ENCODE measurements at regions not wholly inside any gene's neighbourhood (a gene's known extent, or its start where the extent isn't known, plus 50 kb on each side); places are given as distances from the start of the nearest gene placed in this dataset.

- no peaks in the 10 kb centered on the region for H3K36me3 Mint-ChIP-seq (ENCODE audit: low read depth)
- H3K27me3 Mint-ChIP-seq: peaks cover 21% of the 10 kb centered on the region
- peaks cover 16% of the 10 kb centered on the region for H3K4me1 Mint-ChIP-seq (ENCODE audit: low read depth)
- no peak overlapping the region for H3K4me3 Mint-ChIP-seq
- no peaks in the 10 kb centered on the region for H3K9me3 Mint-ChIP-seq
- H3K27ac Mint-ChIP-seq: no peak overlapping the region
Measured at GRCh38 chr3:159860269-159861116, 128.1 kb upstream of the IL12A start.

DNA sequence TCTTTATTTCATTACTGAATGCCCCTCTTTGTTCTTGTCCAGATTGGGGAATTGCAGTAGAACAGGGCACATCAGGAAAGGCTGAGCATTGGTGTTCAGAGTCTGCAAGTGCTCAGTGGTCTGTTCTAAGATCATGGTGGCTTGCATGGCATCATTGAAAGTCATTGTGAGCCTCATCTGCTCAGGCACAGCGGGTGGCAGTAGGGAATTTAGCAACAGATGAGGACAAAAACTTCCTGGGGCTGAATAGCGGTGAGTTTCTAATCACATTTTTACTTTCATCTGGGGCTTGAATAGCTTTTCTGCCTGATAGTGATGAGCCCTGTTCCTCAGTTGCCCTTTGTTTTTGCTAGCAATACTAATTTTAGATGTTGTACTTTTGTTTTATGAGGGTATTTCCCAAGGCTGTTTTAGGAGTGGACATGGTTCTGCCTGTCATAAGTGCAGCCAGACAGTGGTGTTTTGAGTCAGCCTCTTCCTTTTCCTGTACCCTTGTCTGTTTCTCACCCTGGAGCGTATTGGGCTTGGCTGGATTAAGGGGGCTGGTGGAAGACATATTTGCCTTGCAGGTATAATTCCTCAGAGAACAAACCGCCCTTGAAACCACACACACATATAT is 127.2 kb upstream of the IL12A start:
- no peak overlapping the region for H3K27ac Mint-ChIP-seq
- H3K27me3 Mint-ChIP-seq: peaks cover 13% of the 10 kb centered on the region
- H3K4me3 Mint-ChIP-seq: no peak overlapping the region
- H3K36me3 Mint-ChIP-seq (ENCODE audit: low read depth): no peaks in the 10 kb centered on the region
- no peaks in the 10 kb centered on the region for H3K9me3 Mint-ChIP-seq
- H3K4me1 Mint-ChIP-seq (ENCODE audit: low read depth): peaks cover 14% of the 10 kb centered on the region

GRCh38 chr3:159865041-159865579 is 123.5 kb upstream of the IL12A start:
- Mint-ChIP-seq H3K9me3 (no peaks in the 10 kb centered on the region), H3K4me1 (ENCODE audit: low read depth) (peaks cover 8% of the 10 kb centered on the region), H3K4me3 (no peak overlapping the region), H3K27ac (no peak overlapping the region), H3K27me3 (peaks cover 4% of the 10 kb centered on the region), H3K36me3 (ENCODE audit: low read depth) (no peaks in the 10 kb centered on the region)

DNA sequence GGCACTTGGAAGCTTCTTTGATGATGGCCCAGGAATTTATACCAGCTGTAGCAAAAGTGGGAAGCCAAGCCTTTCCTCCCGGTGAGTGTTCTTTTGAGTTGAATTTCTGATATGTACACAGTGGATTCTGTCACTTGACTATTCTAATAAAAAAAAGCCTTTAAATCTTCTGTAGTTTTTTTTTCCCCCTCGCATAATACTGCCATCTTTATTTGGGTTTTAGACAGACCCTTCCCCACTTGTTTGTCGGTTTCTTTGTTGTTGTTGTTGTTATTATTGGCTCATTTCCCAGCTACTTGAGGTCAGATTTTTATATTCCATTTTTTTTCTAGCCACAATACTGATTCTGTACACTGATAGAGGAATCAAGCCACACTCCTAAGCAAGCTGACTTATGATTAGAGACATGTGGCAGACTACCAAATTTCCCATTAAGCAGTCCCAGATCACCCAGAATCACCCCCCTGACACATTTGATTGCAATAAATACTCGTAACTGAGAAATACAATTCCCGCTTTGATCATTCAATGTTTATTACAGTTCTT is 122.4 kb upstream of the IL12A start:
- Mint-ChIP-seq H3K36me3 (ENCODE audit: low read depth) (no peaks in the 10 kb centered on the region), H3K27ac (no peak overlapping the region), H3K4me3 (no peak overlapping the region), H3K4me1 (ENCODE audit: low read depth) (peaks cover 5% of the 10 kb centered on the region), H3K9me3 (no peaks in the 10 kb centered on the region), H3K27me3 (no peaks in the 10 kb centered on the region)

GRCh38 chr3:159867372-159867771 is 121.3 kb upstream of the IL12A start:
- no peaks in the 10 kb centered on the region for H3K9me3 Mint-ChIP-seq
- no peak overlapping the region for H3K27ac Mint-ChIP-seq
- peaks cover 3% of the 10 kb centered on the region for H3K27me3 Mint-ChIP-seq
- H3K4me1 Mint-ChIP-seq (ENCODE audit: low read depth): no peaks in the 10 kb centered on the region
- H3K4me3 Mint-ChIP-seq: no peak overlapping the region
- no peaks in the 10 kb centered on the region for H3K36me3 Mint-ChIP-seq (ENCODE audit: low read depth)

GRCh38 chr3:159870723-159871122 is 117.9 kb upstream of the IL12A start:
- Mint-ChIP-seq H3K36me3 (ENCODE audit: low read depth) (no peaks in the 10 kb centered on the region), H3K4me1 (ENCODE audit: low read depth) (no peaks in the 10 kb centered on the region), H3K27me3 (peaks cover 4% of the 10 kb centered on the region), H3K9me3 (no peaks in the 10 kb centered on the region), H3K27ac (no peak overlapping the region), H3K4me3 (no peak overlapping the region)

GRCh38 chr3:159872374-159873109 is 116.1 kb upstream of the IL12A start:
- Mint-ChIP-seq H3K27ac (no peak overlapping the region), H3K36me3 (ENCODE audit: low read depth) (no peaks in the 10 kb centered on the region), H3K4me1 (ENCODE audit: low read depth) (no peaks in the 10 kb centered on the region), H3K9me3 (no peaks in the 10 kb centered on the region), H3K4me3 (no peak overlapping the region), H3K27me3 (peaks cover 7% of the 10 kb centered on the region)

GRCh38 chr3:159875116-159875515 is 113.5 kb upstream of the IL12A start:
- Mint-ChIP-seq H3K36me3 (ENCODE audit: low read depth) (no peaks in the 10 kb centered on the region), H3K4me1 (ENCODE audit: low read depth) (no peaks in the 10 kb centered on the region), H3K27me3 (peaks cover 7% of the 10 kb centered on the region), H3K9me3 (no peaks in the 10 kb centered on the region), H3K4me3 (no peak overlapping the region), H3K27ac (no peak overlapping the region)

DNA sequence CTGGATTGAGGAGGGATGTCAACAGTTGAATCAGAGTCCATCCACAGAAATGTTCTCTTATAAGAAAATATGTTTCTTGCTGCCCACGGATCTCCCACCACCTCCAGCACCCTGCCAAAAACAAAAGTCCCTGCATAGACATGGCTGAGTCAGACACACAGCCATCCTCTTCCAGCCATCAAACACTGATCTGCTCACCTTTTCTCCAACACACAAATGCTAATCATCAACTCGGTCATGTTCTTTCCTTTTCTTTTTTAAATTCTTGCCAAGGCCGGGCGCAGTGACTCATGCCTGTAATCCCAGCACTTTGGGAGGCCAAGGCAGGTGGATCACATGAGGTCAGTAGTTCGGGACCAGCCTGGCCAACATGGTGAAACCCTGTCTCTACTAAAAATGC is 110.7 kb upstream of the IL12A start:
- peaks cover 3% of the 10 kb centered on the region for H3K27me3 Mint-ChIP-seq
- no peaks in the 10 kb centered on the region for H3K4me1 Mint-ChIP-seq (ENCODE audit: low read depth)
- no peaks in the 10 kb centered on the region for H3K9me3 Mint-ChIP-seq
- no peaks in the 10 kb centered on the region for H3K36me3 Mint-ChIP-seq (ENCODE audit: low read depth)
- H3K4me3 Mint-ChIP-seq: no peak overlapping the region
- H3K27ac Mint-ChIP-seq: no peak overlapping the region

- H3K4me1 Mint-ChIP-seq (ENCODE audit: low read depth): no peaks in the 10 kb centered on the region
- H3K36me3 Mint-ChIP-seq (ENCODE audit: low read depth): no peaks in the 10 kb centered on the region
- H3K27me3 Mint-ChIP-seq: peaks cover 3% of the 10 kb centered on the region
- H3K9me3 Mint-ChIP-seq: no peaks in the 10 kb centered on the region
- no peak overlapping the region for H3K4me3 Mint-ChIP-seq
- no peak overlapping the region for H3K27ac Mint-ChIP-seq
Measured at GRCh38 chr3:159879146-159879545, 109.5 kb upstream of the IL12A start.

DNA sequence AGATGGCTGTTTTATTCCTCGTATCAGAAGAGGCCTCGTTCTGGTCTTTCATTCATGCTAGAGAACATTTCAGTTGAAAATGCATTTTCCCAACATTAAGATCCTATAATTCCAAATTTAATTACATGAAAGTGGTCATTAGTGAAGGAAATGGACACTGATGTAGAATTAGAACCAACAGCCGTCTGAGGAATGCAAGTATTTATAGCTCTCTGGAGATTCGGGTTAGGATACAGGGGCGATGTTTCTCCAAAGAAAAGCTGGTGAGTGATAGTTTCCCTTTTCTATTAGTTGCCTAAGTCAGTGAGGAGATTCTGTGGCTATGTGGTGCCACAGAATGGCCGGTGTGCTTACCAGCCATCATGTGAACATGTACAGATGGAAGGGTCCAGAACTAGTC is 109.0 kb upstream of the IL12A start:
- H3K4me3 Mint-ChIP-seq: no peak overlapping the region

DNA sequence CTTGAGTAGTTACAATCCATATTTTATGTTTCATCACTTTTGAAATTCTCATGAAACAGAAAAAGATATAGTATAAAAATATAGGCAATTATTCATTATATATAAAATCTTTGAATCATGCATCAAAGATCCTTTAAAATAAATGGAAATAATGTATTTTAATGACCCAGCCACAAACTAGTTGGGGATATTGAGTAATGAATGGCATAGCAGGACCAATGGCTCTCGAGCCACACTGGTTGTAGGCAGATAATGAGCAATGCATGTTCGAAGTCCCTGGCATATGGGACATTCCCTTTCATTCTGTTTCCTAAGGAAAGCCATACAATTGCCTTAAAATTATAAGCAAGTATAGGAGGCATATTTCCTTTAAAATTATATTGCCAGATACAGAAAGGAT is 107.4 kb upstream of the IL12A start:
- no peaks in the 10 kb centered on the region for H3K9me3 Mint-ChIP-seq
- no peak overlapping the region for H3K27ac Mint-ChIP-seq
- no peak overlapping the region for H3K4me3 Mint-ChIP-seq
- peaks cover 3% of the 10 kb centered on the region for H3K27me3 Mint-ChIP-seq
- H3K36me3 Mint-ChIP-seq (ENCODE audit: low read depth): no peaks in the 10 kb centered on the region
- H3K4me1 Mint-ChIP-seq (ENCODE audit: low read depth): no peaks in the 10 kb centered on the region

More for the DNA sequence above, 109.0 kb upstream of the IL12A start:
- H3K4me1 Mint-ChIP-seq (ENCODE audit: low read depth): no peaks in the 10 kb centered on the region
- peaks cover 3% of the 10 kb centered on the region for H3K27me3 Mint-ChIP-seq
- no peaks in the 10 kb centered on the region for H3K36me3 Mint-ChIP-seq (ENCODE audit: low read depth)
- H3K27ac Mint-ChIP-seq: no peak overlapping the region
- no peaks in the 10 kb centered on the region for H3K9me3 Mint-ChIP-seq

- Mint-ChIP-seq H3K27me3 (no peaks in the 10 kb centered on the region), H3K36me3 (ENCODE audit: low read depth) (no peaks in the 10 kb centered on the region), H3K4me1 (ENCODE audit: low read depth) (no peaks in the 10 kb centered on the region), H3K27ac (no peak overlapping the region), H3K4me3 (no peak overlapping the region), H3K9me3 (no peaks in the 10 kb centered on the region)
Measured at GRCh38 chr3:159881828-159882309, 106.8 kb upstream of the IL12A start.

DNA sequence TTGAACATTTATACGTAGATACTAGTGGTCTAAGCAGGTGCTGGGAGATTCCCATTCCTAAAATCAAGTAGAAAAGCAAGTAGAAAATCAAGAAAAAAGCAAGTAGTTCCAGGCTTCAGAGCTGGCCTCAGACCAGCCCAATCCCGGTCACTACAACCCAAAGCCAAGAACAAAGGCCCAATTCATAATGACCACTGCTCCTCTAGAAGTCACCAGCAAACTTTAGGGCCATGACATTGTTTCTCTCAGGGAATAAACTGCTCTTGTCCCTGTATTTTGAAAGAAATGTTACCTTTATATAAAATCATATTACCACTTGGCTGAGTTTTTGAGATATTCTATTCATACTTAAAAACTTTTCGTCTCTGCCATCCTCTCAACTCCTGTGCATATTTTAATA is 106.3 kb upstream of the IL12A start:
- Mint-ChIP-seq H3K36me3 (ENCODE audit: low read depth) (no peaks in the 10 kb centered on the region), H3K27ac (no peak overlapping the region), H3K4me3 (no peak overlapping the region), H3K27me3 (no peaks in the 10 kb centered on the region), H3K9me3 (no peaks in the 10 kb centered on the region), H3K4me1 (ENCODE audit: low read depth) (no peaks in the 10 kb centered on the region)
